MCF 10A (cell line): ENCODE measurements at regions not wholly inside any gene's neighbourhood (a gene's known extent, or its start where the extent isn't known, plus 50 kb on each side); places are given as distances from the start of the nearest gene placed in this dataset.

Source experiments
- BruUV-seq: library from RNA; stranded (reverse); fragments of 400-500 nt; replicated peaks from 2 replicates; lab custom pipeline; 2021; lab: Mats Ljungman, UMichigan
- CTCF ChIA-PET: fragments of 300-600 bp; sonication (Branson Sonifier 250); formaldehyde crosslinking; extraction: SDS; loops from one replicate; lab custom pipeline; 2021; ENCODE audit warnings: antibody characterized with exemption, inconsistent platforms; lab: Yijun Ruan, JAX
- POLR2A ChIA-PET: fragments of 300-600, 350-650 bp; sonication (Branson Sonifier 250); formaldehyde crosslinking; extraction: SDS; loops from one replicate; lab custom pipeline; 2020; ENCODE audit warnings: antibody characterized with exemption, inconsistent platforms; lab: Yijun Ruan, JAX
- DNase-seq: peaks from one replicate; pipeline ENCODE4 v3.0.0-alpha.2; 2018; ENCODE audit not compliant: unreplicated experiment
- H3K27ac Mint-ChIP-seq: one replicate; pipeline ENCODE4 v1.8.0; 2022; ENCODE audit warnings: mild to moderate bottlenecking, low read depth, mixed read lengths; ENCODE audit not compliant: unreplicated experiment
- H3K27me3 Mint-ChIP-seq: one replicate; pipeline ENCODE4 v1.8.0; 2022; ENCODE audit warnings: mixed read lengths; ENCODE audit not compliant: insufficient read depth, unreplicated experiment
- H3K36me3 Mint-ChIP-seq: one replicate; pipeline ENCODE4 v1.8.0; 2022; ENCODE audit warnings: mild to moderate bottlenecking, moderate library complexity, mixed read lengths; ENCODE audit not compliant: insufficient read depth, unreplicated experiment
- H3K4me1 Mint-ChIP-seq: one replicate; pipeline ENCODE4 v1.8.0; 2022; ENCODE audit warnings: mixed read lengths; ENCODE audit not compliant: insufficient read depth, unreplicated experiment
- H3K4me3 Mint-ChIP-seq: one replicate; pipeline ENCODE4 v1.8.0; 2022; ENCODE audit warnings: mild to moderate bottlenecking, moderate library complexity, mixed read lengths; ENCODE audit not compliant: unreplicated experiment
- H3K9me3 Mint-ChIP-seq: one replicate; pipeline ENCODE4 v1.8.0; 2022; ENCODE audit warnings: mixed read lengths; ENCODE audit not compliant: unreplicated experiment
- intact Hi-C: fragments of 100-400 bp; cut with micrococcal nuclease; formaldehyde crosslinking; loops from 2 replicates; pipeline ENCODE4 v1.14.1; 2022
- TF ChIP-seq, protein P1 (sequence below): fragments of 200-600 bp; IDR thresholded peaks from one replicate; pipeline ENCODE4 v1.8.0; 2022; ENCODE audit warnings: antibody characterized with exemption, mild to moderate bottlenecking; ENCODE audit not compliant: unreplicated experiment

DNA sequence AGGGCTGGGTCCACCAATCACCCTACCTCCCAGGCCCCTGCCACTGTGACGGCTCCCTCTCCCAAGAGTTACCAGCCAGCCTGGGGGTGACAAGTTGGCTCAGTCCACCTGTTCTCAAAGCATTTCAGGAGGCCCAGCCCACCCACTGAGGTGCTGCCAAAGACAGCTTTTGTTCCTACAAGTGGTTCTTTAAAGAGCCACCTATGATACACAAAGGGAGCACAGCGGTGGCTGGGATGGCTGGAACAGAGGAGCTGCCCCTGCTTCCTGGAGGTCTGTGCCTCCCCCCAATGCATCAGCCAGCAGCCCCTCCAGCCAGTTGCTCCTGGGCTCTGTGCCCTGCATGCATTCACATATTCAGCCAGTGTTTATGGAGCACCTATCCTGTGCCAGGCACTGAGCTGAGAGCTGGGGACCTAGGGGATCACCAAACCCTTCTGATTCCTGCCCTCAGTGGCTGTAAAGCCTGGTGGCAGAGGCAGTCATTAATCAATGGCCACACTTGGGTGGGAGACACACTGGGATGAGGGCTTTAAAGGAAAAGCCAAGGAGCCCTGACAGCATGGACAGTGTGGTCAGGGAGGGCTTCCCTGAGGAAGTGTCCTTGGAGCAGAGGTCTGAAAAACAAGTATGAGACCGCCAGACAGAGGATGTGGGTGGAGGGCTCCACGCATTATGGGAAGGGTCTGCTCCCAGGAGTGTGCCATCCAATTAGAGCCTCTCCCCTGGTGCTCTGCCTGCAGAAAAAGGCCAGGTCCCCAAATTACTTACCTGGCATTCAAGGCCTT is 107.1 kb upstream of the LINGO1 start:
- BruUV-seq = no TSS peak
- H3K9me3 Mint-ChIP-seq = no peaks in the 10 kb centered on the region
- no peak overlapping the region for H3K27ac Mint-ChIP-seq
- intact Hi-C loops = no loop called here
- no peaks in the 10 kb centered on the region for H3K36me3 Mint-ChIP-seq
- peaks cover 62% of the 10 kb centered on the region for H3K27me3 Mint-ChIP-seq
- DNase-seq = no peak
- TF ChIP-seq, protein P1, sequence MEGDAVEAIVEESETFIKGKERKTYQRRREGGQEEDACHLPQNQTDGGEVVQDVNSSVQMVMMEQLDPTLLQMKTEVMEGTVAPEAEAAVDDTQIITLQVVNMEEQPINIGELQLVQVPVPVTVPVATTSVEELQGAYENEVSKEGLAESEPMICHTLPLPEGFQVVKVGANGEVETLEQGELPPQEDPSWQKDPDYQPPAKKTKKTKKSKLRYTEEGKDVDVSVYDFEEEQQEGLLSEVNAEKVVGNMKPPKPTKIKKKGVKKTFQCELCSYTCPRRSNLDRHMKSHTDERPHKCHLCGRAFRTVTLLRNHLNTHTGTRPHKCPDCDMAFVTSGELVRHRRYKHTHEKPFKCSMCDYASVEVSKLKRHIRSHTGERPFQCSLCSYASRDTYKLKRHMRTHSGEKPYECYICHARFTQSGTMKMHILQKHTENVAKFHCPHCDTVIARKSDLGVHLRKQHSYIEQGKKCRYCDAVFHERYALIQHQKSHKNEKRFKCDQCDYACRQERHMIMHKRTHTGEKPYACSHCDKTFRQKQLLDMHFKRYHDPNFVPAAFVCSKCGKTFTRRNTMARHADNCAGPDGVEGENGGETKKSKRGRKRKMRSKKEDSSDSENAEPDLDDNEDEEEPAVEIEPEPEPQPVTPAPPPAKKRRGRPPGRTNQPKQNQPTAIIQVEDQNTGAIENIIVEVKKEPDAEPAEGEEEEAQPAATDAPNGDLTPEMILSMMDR = no peak
- H3K4me1 Mint-ChIP-seq = no peaks in the 10 kb centered on the region
- ChIA-PET POLR2A (interaction anchor here (0.6 kb wide), 1 partner anchor 1390 kb away, joined by 4 read pairs; no protein-coding TSS in a partner anchor), CTCF (interaction anchor here (0.6 kb wide), 1 partner anchor 284 kb away, joined by 3 read pairs; no protein-coding TSS in a partner anchor)
- H3K4me3 Mint-ChIP-seq = no peak overlapping the region

GRCh38 chr15:77738441-77739302 is 106.0 kb upstream of the LINGO1 start:
- intact Hi-C loops = no loop called here
- DNase-seq = no peak
- no TSS peak for BruUV-seq
- Mint-ChIP-seq H3K27ac (no peak overlapping the region), H3K4me3 (no peak overlapping the region), H3K9me3 (no peaks in the 10 kb centered on the region), H3K4me1 (no peaks in the 10 kb centered on the region), H3K27me3 (peaks cover 59% of the 10 kb centered on the region), H3K36me3 (no peaks in the 10 kb centered on the region)
- ChIA-PET POLR2A (no interaction called here), CTCF (no interaction called here)
- TF ChIP-seq, protein P1 = no peak

DNA sequence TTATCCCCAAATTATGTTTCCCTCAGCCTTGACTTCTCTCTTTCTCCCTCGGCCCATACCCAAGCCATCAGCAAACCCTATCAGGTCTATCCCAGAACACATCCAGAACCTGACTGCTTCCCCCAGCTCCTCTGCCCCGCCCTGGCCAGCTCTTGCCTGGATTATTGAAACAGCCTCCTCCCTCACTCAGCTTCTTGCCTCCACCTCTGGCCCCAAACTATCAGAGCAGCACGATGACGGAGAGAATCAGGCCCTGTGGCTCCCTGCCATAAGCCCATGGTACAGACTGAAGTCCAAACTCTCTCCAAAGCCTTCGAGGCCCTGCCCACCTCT is 105.3 kb upstream of the LINGO1 start:
- Mint-ChIP-seq H3K27me3 (peaks cover 56% of the 10 kb centered on the region), H3K4me3 (no peak overlapping the region)
- CTCF ChIA-PET = no interaction called here

More for the DNA sequence above, 105.3 kb upstream of the LINGO1 start:
- H3K36me3 Mint-ChIP-seq = no peaks in the 10 kb centered on the region
- POLR2A ChIA-PET = no interaction called here
- BruUV-seq = no TSS peak
- H3K27ac Mint-ChIP-seq = no peak overlapping the region
- intact Hi-C loops = no loop called here
- no peak for DNase-seq
- no peaks in the 10 kb centered on the region for H3K9me3 Mint-ChIP-seq
- H3K4me1 Mint-ChIP-seq = no peaks in the 10 kb centered on the region
- TF ChIP-seq, protein P1 = no peak
